Endodermal cell (in vitro differentiated cells): ENCODE measurements at regions not wholly inside any gene's neighbourhood (a gene's known extent, or its start where the extent isn't known, plus 50 kb on each side); places are given as distances from the start of the nearest gene placed in this dataset.

Source experiments
- DNase-seq: peaks from one replicate; pipeline ENCODE4 v3.0.0-alpha.2; 2017
- H3K27ac ChIP-seq: 2 replicates; pipeline ENCODE4 v1.5.1; 2013; ENCODE audit warnings: mild to moderate bottlenecking, low read depth, low read length, moderate library complexity
- H3K27me3 ChIP-seq: 2 replicates; pipeline ENCODE4 v1.6.1; 2013; ENCODE audit warnings: mild to moderate bottlenecking, low read length, moderate library complexity; ENCODE audit not compliant: insufficient read depth, control insufficient read depth, poor library complexity, severe bottlenecking
- H3K36me3 ChIP-seq: 2 replicates; pipeline ENCODE4 v1.7.0; 2013; ENCODE audit warnings: mild to moderate bottlenecking, low read length, moderate library complexity; ENCODE audit not compliant: control insufficient read depth, insufficient read depth
- H3K4me1 ChIP-seq: one replicate; pipeline ENCODE4 v1.7.0; 2013; ENCODE audit warnings: low read length; ENCODE audit not compliant: control insufficient read depth, insufficient read depth
- H3K4me3 ChIP-seq: 2 replicates; pipeline ENCODE4 v1.5.1; 2013; ENCODE audit warnings: mild to moderate bottlenecking, low read length, moderate library complexity
- H3K9ac ChIP-seq: 2 replicates; pipeline ENCODE4 v1.6.1; 2013; ENCODE audit warnings: mild to moderate bottlenecking, low read length, moderate library complexity; ENCODE audit not compliant: poor library complexity, severe bottlenecking; ENCODE audit errors: extremely low read depth
- H3K9me3 ChIP-seq: 2 replicates; pipeline ENCODE4 v1.6.1; 2013; ENCODE audit warnings: mild to moderate bottlenecking, low read length, moderate library complexity; ENCODE audit not compliant: control insufficient read depth
- H3K27ac Mint-ChIP-seq: 2 replicates; pipeline ENCODE4 v1.8.0; 2020; ENCODE audit warnings: mixed read lengths
- H3K27me3 Mint-ChIP-seq: 2 replicates; pipeline ENCODE4 v1.8.0; 2021; ENCODE audit warnings: mild to moderate bottlenecking, mixed read lengths; ENCODE audit not compliant: insufficient read depth
- H3K36me3 Mint-ChIP-seq: 2 replicates; pipeline ENCODE4 v1.8.0; 2020; ENCODE audit warnings: low read depth, mixed read lengths
- H3K4me1 Mint-ChIP-seq: 2 replicates; pipeline ENCODE4 v1.8.0; 2020; ENCODE audit warnings: mixed read lengths
- H3K4me3 Mint-ChIP-seq: 2 replicates; pipeline ENCODE4 v1.8.0; 2020; ENCODE audit warnings: mild to moderate bottlenecking, moderate library complexity, mixed read lengths
- H3K9me3 Mint-ChIP-seq: 2 replicates; pipeline ENCODE4 v1.8.0; 2020; ENCODE audit warnings: mild to moderate bottlenecking, mixed read lengths
- CTCF ChIP-seq: fragments of 200-600 bp; sonication (generic); conservative IDR thresholded peaks from 2 replicates; pipeline ENCODE4 v1.5.0; 2021; ENCODE audit warnings: antibody characterized with exemption, mild to moderate bottlenecking
- WGBS, 2 experiments: methylation state at CpG; one replicate each; pipeline versions ENCODE4 v1.1.5 to v1.1.7; 2013; ENCODE audit warnings: missing lambda C conversion rate in 2 of 2, mixed read lengths in 1 of 2; ENCODE audit not compliant: insufficient coverage in 1 of 2, insufficient read length in 1 of 2; 5-methylcytosine and 5-hydroxymethylcytosine counted together

- H3K27ac ChIP-seq, result no peak overlapping the region
- no peak for TF ChIP-seq CTCF
- no peaks in the 10 kb centered on the region for H3K36me3 ChIP-seq
- no peak overlapping the region for H3K27ac Mint-ChIP-seq
- H3K4me1 ChIP-seq, result no peaks in the 10 kb centered on the region
- no peaks in the 10 kb centered on the region for H3K9me3 Mint-ChIP-seq
- DNase-seq, result no peak
- H3K9me3 ChIP-seq, result no peaks in the 10 kb centered on the region
- no peaks in the 10 kb centered on the region for H3K4me1 Mint-ChIP-seq
- H3K36me3 Mint-ChIP-seq, result no peaks in the 10 kb centered on the region
- WGBS, 2 experiments, result 94 to 100% methylated on average over 3 of the region's 3 CpGs
- no peaks in the 10 kb centered on the region for H3K27me3 ChIP-seq
- no peak overlapping the region for H3K9ac ChIP-seq
- H3K4me3 ChIP-seq, result no peak overlapping the region
- no peak overlapping the region for H3K4me3 Mint-ChIP-seq
- no peaks in the 10 kb centered on the region for H3K27me3 Mint-ChIP-seq
These were observed 296.0 kb upstream of the RNF32 start for GRCh38 chr7:156344595-156344994.

GRCh38 chr7:156334636-156335035, 305.9 kb upstream of the RNF32 start:
- no peaks in the 10 kb centered on the region for H3K36me3 ChIP-seq
- Mint-ChIP-seq H3K9me3 (peaks cover 3% of the 10 kb centered on the region), H3K36me3 (no peaks in the 10 kb centered on the region), H3K4me1 (no peaks in the 10 kb centered on the region), H3K27ac (no peak overlapping the region), H3K27me3 (no peaks in the 10 kb centered on the region), H3K4me3 (no peak overlapping the region)
- H3K9ac ChIP-seq, result no peak overlapping the region
- no peaks in the 10 kb centered on the region for H3K9me3 ChIP-seq
- DNase-seq, result no peak
- no peaks in the 10 kb centered on the region for H3K4me1 ChIP-seq
- H3K4me3 ChIP-seq, result no peak overlapping the region
- no peak overlapping the region for H3K27ac ChIP-seq
- H3K27me3 ChIP-seq, result no peaks in the 10 kb centered on the region
- TF ChIP-seq CTCF, result no peak
- 89 to 91% methylated on average over 3 to 5 of the region's 5 CpGs for WGBS, 2 experiments

- Mint-ChIP-seq H3K9me3 (peaks cover 3% of the 10 kb centered on the region), H3K4me1 (no peaks in the 10 kb centered on the region), H3K27me3 (peaks cover 2% of the 10 kb centered on the region), H3K27ac (no peak overlapping the region), H3K4me3 (no peak overlapping the region), H3K36me3 (no peaks in the 10 kb centered on the region)
- TF ChIP-seq CTCF, result no peak
- 85% methylated on average over 4 of the region's 4 CpGs; no CpG with 5 or more reads in 1 of the 2 experiments for WGBS, 2 experiments
- DNase-seq, result no peak
- Histone ChIP-seq H3K27ac (no peak overlapping the region), H3K9ac (no peak overlapping the region), H3K4me1 (no peaks in the 10 kb centered on the region), H3K27me3 (no peaks in the 10 kb centered on the region), H3K4me3 (no peak overlapping the region), H3K36me3 (no peaks in the 10 kb centered on the region), H3K9me3 (peaks cover 8% of the 10 kb centered on the region)
These were observed 312.7 kb upstream of the RNF32 start for GRCh38 chr7:156327916-156328315.
